Endometrium (tissue), 2 donors: ENCODE measurements at regions not wholly inside any gene's neighbourhood (a gene's known extent, or its start where the extent isn't known, plus 50 kb on each side); places are given as distances from the start of the nearest gene placed in this dataset.
"Not testable (repeated sequence)": the region's sequence is repeated elsewhere in the genome, so short reads cannot be mapped to it uniquely, and the experiment has no call there.

ENCODE experiments used
- FAIRE-seq: peaks from 2 replicates; lab custom pipeline; 2012; peaks lifted over from hg19 to GRCh38; lab: Jason Lieb, UNC
- donor health status: control.
- donor health status: control.

- no peak for FAIRE-seq
These were observed 50.9 kb upstream of the OLIG3 start for GRCh38 chr6:137545073-137545472.

- no peak for FAIRE-seq
These were observed 53.0 kb upstream of the OLIG3 start for GRCh38 chr6:137547186-137547585.

GRCh38 chr6:137547601-137548000 is 53.4 kb upstream of the OLIG3 start:
- FAIRE-seq: no peak

GRCh38 chr6:137549106-137549505 is 54.9 kb upstream of the OLIG3 start:
- FAIRE-seq: no peak

GRCh38 chr6:137550535-137550934 is 56.3 kb upstream of the OLIG3 start:
- FAIRE-seq: no peak

GRCh38 chr6:137552146-137552545 is 58.0 kb upstream of the OLIG3 start:
- no peak for FAIRE-seq

- FAIRE-seq: no peak
These were observed 58.6 kb upstream of the OLIG3 start for GRCh38 chr6:137552809-137553208.

- FAIRE-seq: not testable (repeated sequence)
These were observed 65.5 kb upstream of the OLIG3 start for GRCh38 chr6:137559521-137560183.

- no peak for FAIRE-seq
These were observed 66.0 kb upstream of the OLIG3 start for GRCh38 chr6:137560184-137560563.

- FAIRE-seq: no peak
These were observed 73.9 kb upstream of the OLIG3 start for GRCh38 chr6:137568067-137568466.

GRCh38 chr6:137570393-137570792 is 76.2 kb upstream of the OLIG3 start:
- no peak for FAIRE-seq

- no peak for FAIRE-seq
These were observed 77.7 kb upstream of the OLIG3 start for GRCh38 chr6:137571854-137572253.

GRCh38 chr6:137573739-137574138 is 79.5 kb upstream of the OLIG3 start:
- FAIRE-seq: no peak

- FAIRE-seq: no peak
These were observed 85.4 kb upstream of the OLIG3 start for GRCh38 chr6:137579612-137580011.

GRCh38 chr6:137581019-137581707 is 87.0 kb upstream of the OLIG3 start:
- FAIRE-seq: no peak

GRCh38 chr6:137583519-137583918 is 89.3 kb upstream of the OLIG3 start:
- FAIRE-seq: not testable (repeated sequence)

GRCh38 chr6:137588472-137588871 is 94.3 kb upstream of the OLIG3 start:
- FAIRE-seq: no peak

GRCh38 chr6:137589067-137589848 is 95.1 kb upstream of the OLIG3 start:
- no peak for FAIRE-seq

GRCh38 chr6:137590684-137591083 is 96.5 kb upstream of the OLIG3 start:
- no peak for FAIRE-seq

- FAIRE-seq: no peak
These were observed 107.3 kb upstream of the OLIG3 start for GRCh38 chr6:137601471-137601870.

- FAIRE-seq: no peak
These were observed 108.4 kb upstream of the OLIG3 start for GRCh38 chr6:137602313-137603197.

- FAIRE-seq: no peak
These were observed 116.5 kb upstream of the OLIG3 start for GRCh38 chr6:137610702-137611101.
